HG03196 (cell line): ENCODE measurements at regions not wholly inside any gene's neighbourhood (a gene's known extent, or its start where the extent isn't known, plus 50 kb on each side); places are given as distances from the start of the nearest gene placed in this dataset.

ENCODE experiments used
- ATAC-seq: cut with Tn5 transposase; IDR thresholded peaks from one replicate; pipeline ENCODE4 v1.9.1; 2021; ENCODE audit not compliant: unreplicated experiment

GRCh38 chr5:3883040-3883439 is 287.4 kb downstream of the IRX1 start:
- ATAC-seq = no peak

DNA sequence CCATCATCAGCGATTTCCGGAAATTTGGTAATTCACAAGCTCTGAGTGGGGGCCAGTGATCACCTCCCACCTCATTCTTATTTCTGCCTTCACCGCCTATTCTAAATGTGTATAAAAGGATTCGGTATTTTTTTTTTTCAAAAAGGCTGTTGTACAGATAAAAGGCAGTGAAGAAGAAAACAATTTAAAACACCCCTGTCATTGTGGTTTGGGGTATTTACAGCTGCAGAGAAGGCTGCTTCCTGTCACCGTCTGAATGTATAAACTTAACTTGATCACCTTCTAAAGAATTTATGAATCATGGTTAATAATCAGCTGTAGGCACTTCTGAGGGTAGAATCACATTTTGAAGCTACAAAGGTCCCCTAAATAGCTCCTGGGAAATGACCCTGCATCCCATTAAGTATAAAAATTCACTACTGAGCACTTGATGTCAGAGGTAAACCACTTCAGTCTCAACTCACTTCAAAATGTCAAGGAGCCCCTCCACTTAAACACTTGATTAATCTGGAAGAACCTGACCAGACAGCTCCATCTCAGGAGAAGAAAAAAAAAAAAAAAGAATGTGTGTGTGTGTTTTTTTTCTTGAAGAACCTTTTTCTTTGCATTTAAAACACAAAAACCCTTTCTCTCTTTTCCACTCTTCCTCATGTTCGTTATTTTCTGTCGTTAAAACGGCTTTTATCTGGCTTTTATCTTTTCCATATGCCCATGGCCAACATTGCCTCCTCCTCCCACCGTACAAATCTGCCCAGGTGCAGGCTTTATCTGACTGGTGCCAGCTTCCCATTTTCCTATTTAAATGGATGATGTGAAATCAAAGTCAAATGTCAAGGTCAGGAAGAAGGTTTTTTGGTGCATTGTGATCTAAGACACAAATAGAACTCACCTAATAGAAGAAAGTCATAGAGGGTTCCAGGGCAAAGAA is 291.2 kb downstream of the IRX1 start:
- ATAC-seq = no peak

- no peak for ATAC-seq
These were observed 292.7 kb downstream of the IRX1 start for GRCh38 chr5:3888310-3888709.

DNA sequence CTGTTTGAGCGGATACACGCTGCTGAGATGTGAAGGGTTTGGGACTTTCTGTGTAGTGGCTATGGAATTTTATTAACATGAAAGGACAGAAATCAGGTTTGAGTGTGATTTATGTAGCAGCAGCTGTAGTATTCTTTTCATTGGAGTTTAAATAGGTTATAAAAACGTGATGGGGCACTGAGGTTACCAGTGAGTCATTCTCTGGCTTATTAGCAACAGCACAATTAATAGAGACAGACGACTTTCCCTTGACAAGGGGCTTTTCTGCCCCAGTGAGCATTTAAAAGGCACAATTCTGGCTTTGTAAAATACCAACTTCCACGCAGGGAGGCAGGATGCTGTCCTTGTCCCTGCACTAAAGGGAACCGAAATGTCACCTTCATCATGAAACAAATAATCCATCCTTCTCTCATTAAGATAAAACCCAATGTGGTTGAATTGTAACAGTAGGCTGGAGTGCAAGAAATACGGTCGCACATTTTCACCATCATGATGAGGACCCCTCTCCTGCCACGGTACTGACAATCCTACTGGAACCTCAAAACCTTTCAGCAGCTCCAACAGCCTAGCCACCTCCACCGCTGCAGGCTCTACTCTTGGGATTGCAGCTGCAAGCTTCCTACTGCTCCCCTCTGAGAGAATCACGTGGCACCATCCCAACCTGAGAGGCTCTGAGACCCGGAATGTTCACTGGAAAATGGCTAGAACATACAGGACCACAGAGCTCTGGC is 293.9 kb downstream of the IRX1 start:
- ATAC-seq = no peak

DNA sequence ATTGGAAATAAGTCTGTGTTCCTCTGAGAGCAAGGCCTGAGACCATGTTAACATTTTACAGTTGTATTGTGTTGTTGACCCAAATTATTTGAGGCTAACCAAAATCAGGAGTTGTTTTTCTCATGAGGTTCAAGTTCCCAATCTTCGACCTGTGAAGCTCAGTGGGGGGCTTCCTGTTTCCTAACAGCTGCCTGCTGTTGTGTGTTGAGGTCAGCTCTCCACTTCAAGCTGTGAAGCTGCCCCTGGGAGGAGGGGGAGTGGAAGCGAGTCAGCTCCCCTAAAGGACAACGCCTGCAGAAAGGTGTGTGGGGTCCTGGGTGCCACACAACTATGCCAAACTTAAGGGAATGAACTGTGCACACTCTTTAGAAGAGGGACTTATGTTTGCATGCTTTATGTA is 295.5 kb downstream of the IRX1 start:
- no peak for ATAC-seq

GRCh38 chr5:3893527-3893926 is 297.9 kb downstream of the IRX1 start:
- no peak for ATAC-seq

- ATAC-seq = no peak
These were observed 298.3 kb downstream of the IRX1 start for GRCh38 chr5:3893975-3894374.

DNA sequence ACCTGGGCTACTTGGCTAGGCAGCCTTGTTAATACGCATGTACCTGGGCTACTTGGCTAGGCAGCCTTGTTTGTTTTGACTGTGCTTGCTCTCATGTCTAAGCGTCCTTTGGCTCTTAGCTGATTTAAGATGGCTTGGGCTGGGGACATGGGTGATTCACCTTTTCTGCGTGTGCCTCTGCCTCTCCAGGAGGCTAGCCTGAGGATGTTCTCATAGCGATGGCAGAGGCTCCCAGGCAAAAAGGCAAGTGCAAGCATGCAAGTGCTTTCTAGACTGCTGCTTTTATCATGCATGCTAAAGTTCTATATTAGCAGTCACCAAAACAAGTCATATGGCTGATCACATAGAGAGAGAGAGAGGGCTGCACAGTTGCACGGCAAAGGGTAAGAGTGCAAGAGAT is 300.5 kb downstream of the IRX1 start:
- no peak for ATAC-seq

- ATAC-seq = no peak
These were observed 303.5 kb downstream of the IRX1 start for GRCh38 chr5:3899093-3899492.

DNA sequence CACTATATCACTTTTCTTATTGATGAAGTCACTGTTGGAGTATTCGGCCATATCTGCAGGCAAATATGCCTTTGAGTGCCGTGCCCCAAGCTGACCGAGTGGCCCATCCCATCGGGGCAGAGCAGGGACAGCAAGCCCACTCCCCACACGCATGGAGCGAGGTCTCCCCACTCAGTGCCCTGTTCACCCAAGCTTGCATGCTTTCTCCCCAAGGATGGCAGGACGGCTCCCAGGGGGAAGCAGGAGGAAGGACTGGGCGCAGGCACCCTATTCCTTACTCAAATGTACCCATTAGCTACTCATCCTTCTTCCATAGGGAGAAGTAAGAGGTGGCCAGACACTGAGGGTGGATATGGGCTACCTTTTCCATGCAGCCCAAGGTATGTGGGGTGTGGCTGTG is 309.0 kb downstream of the IRX1 start:
- ATAC-seq = no peak

DNA sequence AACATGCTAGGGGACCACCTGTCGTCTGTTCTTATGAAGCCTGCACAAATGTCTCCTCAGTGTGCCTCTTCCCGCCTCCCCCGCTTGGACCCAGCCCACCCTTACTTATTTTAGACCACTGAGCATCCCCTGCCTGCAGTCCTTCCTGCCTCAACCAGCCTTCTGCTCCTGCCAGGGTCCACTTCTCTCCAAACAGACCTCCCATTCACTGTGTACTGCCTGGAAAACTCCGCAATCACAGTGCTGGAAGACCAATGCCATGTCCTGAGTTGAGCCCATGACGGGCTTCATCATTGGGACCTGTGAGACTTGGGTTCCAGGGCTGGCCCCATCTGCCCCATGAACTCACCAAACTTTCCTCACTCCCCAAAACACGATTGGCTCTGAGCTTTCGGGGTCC is 309.4 kb downstream of the IRX1 start:
- ATAC-seq = no peak

- no peak for ATAC-seq
These were observed 309.9 kb downstream of the IRX1 start for GRCh38 chr5:3905521-3905920.

- no peak for ATAC-seq
These were observed 315.5 kb downstream of the IRX1 start for GRCh38 chr5:3911111-3911510.

DNA sequence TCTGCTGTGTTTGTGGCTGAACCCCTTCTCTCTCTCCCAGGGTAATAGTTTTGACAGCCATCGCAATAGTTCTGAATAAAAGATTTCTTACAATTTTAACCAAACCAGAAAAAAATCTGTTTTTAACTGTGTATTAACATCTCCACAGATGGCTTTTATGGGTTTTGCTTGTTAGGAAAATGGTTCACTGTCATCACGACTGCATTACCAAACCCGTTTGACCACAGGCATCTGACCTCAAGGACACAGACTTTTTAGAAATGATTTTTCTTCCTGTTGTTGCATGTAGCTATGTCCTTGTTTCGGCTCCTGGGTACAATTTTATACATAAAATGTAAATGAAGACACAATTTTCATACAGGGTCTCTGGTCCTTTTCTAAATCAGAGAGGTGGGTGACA is 316.1 kb downstream of the IRX1 start:
- ATAC-seq = no peak

DNA sequence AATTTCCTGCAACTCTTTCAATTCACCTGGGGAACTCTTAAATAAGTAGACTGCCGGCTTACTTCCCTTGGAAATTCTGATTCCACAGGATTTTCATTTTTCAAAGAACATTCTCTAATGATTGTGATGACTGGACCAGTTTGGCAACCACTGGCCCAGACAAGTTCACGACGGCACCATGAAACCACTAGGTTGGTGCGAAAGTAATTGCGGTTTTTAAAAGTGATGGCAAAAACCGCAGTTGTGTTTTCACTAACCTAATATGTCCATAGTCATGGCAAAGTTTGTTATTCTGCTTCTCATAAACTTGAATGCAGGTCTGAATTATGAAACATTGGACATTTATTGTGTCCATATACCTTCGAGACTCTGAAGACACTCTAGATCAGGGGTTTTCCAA is 317.2 kb downstream of the IRX1 start:
- ATAC-seq = no peak

GRCh38 chr5:3913279-3913678 is 317.6 kb downstream of the IRX1 start:
- ATAC-seq = no peak

- ATAC-seq = no peak
These were observed 329.4 kb downstream of the IRX1 start for GRCh38 chr5:3925022-3925421.

DNA sequence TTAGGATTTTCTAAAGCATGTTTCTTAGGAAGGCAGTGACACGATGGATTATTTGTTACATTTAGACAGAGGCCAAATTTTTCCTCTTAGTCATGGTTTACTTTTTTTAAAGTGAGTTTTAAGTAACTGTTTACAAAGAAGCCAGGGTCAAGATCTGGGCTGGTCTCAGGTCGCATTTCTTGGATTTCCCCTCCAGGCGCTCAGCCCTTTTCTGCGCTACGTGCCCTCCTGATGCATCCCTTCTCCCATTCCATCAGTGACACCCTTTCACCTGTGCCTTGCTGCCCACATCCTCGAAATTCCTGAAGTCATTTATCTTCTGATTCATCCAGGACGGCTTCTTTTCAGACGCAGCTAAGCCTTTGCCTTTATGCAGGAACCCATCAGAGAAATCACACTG is 330.3 kb downstream of the IRX1 start:
- no peak for ATAC-seq

DNA sequence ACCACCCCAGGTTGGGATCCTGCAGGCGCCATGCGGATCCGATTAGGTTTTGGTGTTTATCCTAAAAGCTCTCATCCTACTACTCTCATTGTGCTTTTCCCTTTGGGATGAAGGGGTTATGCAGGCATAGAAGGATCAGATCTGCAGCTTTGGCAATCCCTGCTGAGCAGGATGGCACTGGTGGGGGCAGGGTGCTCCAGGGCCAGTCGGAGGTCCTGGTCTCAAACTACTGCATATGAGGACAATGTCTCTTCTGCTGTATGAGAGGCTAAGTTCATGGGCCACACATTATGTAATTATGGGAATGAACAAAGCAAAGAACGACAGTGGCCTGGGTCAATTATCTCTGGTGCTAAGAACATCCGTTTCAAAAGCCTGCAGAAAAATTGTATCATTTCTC is 334.2 kb downstream of the IRX1 start:
- ATAC-seq = no peak

DNA sequence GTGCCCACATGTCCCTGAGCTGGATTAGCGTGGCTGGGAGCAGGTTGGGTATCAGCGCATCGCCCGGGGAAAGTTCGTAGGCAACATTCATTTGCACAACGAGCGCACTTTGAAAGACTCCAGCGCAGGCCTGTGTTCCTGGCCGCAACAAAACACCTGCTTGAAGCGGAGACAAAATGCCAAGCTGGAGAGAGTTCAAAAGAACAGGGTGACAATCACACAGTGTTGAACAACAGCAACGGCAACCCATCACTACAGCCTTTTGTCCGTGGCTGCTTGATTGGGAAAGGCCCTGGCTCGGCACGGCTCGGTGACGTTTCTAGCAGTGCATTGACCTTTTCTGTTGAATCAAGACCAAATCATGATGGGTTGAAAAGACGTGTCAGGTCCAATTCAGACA is 336.3 kb downstream of the IRX1 start:
- ATAC-seq = no peak

DNA sequence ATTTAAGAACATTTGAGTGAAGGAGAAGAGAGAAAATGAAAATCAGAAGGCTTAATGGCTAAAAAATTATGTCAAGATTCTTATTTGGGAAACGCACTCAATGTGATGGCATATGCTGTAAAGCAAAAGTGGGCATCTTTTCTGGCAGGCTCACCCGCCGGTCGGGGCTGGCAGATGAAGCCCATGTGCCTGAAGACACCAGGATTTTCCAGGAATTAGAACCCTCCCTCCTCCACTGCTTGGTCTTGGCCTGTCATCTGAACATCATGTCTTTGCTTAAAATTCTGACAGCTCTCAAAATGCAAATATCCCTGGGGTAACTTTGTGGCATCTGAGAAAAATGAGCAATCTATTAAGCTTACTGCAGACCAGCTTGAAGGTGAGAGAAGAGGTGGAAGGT is 337.9 kb downstream of the IRX1 start:
- ATAC-seq = no peak

- no peak for ATAC-seq
These were observed 338.3 kb downstream of the IRX1 start for GRCh38 chr5:3933966-3934365.
